Colonic mucosa (tissue), 4 donors: ENCODE measurements at regions not wholly inside any gene's neighbourhood (a gene's known extent, or its start where the extent isn't known, plus 50 kb on each side); places are given as distances from the start of the nearest gene placed in this dataset.

Source experiments
- DNase-seq: peaks from one replicate; pipeline ENCODE4 v3.0.0-alpha.2; 2020
- H3K27ac ChIP-seq: fragments of 200-600 bp; one replicate; pipeline ENCODE4 v1.8.0; 2021
- H3K27me3 ChIP-seq: fragments of 200-600 bp; one replicate; pipeline ENCODE4 v1.8.0; 2021
- H3K36me3 ChIP-seq: fragments of 200-600 bp; one replicate; pipeline ENCODE4 v1.8.0; 2021
- H3K4me1 ChIP-seq: fragments of 200-600 bp; one replicate; pipeline ENCODE4 v1.8.0; 2021; ENCODE audit warnings: mild to moderate bottlenecking
- H3K4me3 ChIP-seq: fragments of 200-600 bp; one replicate; pipeline ENCODE4 v1.8.0; 2021
- H3K9ac ChIP-seq, 2 donors: one replicate each; pipeline ENCODE4 v1.7.0; 2013; ENCODE audit warnings: control low read depth in 2 of 2, low read depth in 2 of 2, low read length in 2 of 2
- H3K9me3 ChIP-seq: fragments of 200-600 bp; one replicate; pipeline ENCODE4 v1.8.0; 2021
- CTCF ChIP-seq: fragments of 200-600 bp; IDR thresholded peaks from one replicate; pipeline ENCODE4 v1.8.0; 2022; ENCODE audit warnings: antibody characterized with exemption, mild to moderate bottlenecking
- intact Hi-C: fragments of 100-400 bp; cut with DNase I; formaldehyde crosslinking; loops from one replicate; pipeline ENCODE4 v1.14.1; 2022
- donor health status: healthy.
- donor health status: DM: no; HTN: no; CAD: no.
- donor health status: DM: no; HTN: no; CAD: no.

- intact Hi-C loops = no loop called here
- no peak overlapping the region for H3K4me3 ChIP-seq
These were observed 263.0 kb downstream of the NEDD1 start for GRCh38 chr12:97169889-97170567.

GRCh38 chr12:97173688-97174410 lies 266.8 kb downstream of the NEDD1 start:
- intact Hi-C loops = no loop called here
- no peaks in the 10 kb centered on the region for H3K27me3 ChIP-seq
- no peaks in the 10 kb centered on the region for H3K9me3 ChIP-seq
- H3K9ac ChIP-seq = no peak overlapping the region
- H3K27ac ChIP-seq = no peak overlapping the region
- TF ChIP-seq CTCF = no peak
- H3K4me3 ChIP-seq = no peak overlapping the region
- DNase-seq = no peak
- no peaks in the 10 kb centered on the region for H3K36me3 ChIP-seq
- no peaks in the 10 kb centered on the region for H3K4me1 ChIP-seq

More at GRCh38 chr12:97169889-97170567, 263.0 kb downstream of the NEDD1 start:
- no peak for TF ChIP-seq CTCF
- Histone ChIP-seq H3K4me1 (no peaks in the 10 kb centered on the region), H3K9ac (no peak overlapping the region), H3K36me3 (no peaks in the 10 kb centered on the region), H3K9me3 (no peaks in the 10 kb centered on the region), H3K27ac (no peak overlapping the region), H3K27me3 (no peaks in the 10 kb centered on the region)
- DNase-seq = no peak

- Histone ChIP-seq H3K36me3 (no peaks in the 10 kb centered on the region), H3K9me3 (no peaks in the 10 kb centered on the region), H3K27me3 (no peaks in the 10 kb centered on the region), H3K4me1 (no peaks in the 10 kb centered on the region), H3K9ac (no peak overlapping the region), H3K27ac (no peak overlapping the region), H3K4me3 (no peak overlapping the region)
- TF ChIP-seq CTCF = no peak
- DNase-seq = no peak
- intact Hi-C loops = no loop called here
These were observed 270.4 kb downstream of the NEDD1 start for GRCh38 chr12:97177481-97177880.

- intact Hi-C loops = no loop called here
- no peak for TF ChIP-seq CTCF
- H3K9ac ChIP-seq = no peak overlapping the region
- H3K4me3 ChIP-seq = no peak overlapping the region
- no peak overlapping the region for H3K27ac ChIP-seq
- DNase-seq = no peak
- H3K4me1 ChIP-seq = no peaks in the 10 kb centered on the region
- H3K9me3 ChIP-seq = no peaks in the 10 kb centered on the region
- H3K27me3 ChIP-seq = no peaks in the 10 kb centered on the region
- H3K36me3 ChIP-seq = no peaks in the 10 kb centered on the region
These were observed 274.7 kb downstream of the NEDD1 start for GRCh38 chr12:97181571-97182265.

- H3K36me3 ChIP-seq = no peaks in the 10 kb centered on the region
- H3K9ac ChIP-seq = no peak overlapping the region
- intact Hi-C loops = no loop called here
- H3K9me3 ChIP-seq = no peaks in the 10 kb centered on the region
- no peak overlapping the region for H3K27ac ChIP-seq
- H3K4me1 ChIP-seq = no peaks in the 10 kb centered on the region
- H3K4me3 ChIP-seq = no peak overlapping the region
- no peak for TF ChIP-seq CTCF
- no peak for DNase-seq
- H3K27me3 ChIP-seq = no peaks in the 10 kb centered on the region
These were observed 275.7 kb downstream of the NEDD1 start for GRCh38 chr12:97182769-97183168.
